ENCODE measurements at regions not wholly inside any gene's neighbourhood (a gene's known extent, or its start where the extent isn't known, plus 50 kb on each side); places are given as distances from the start of the nearest gene placed in this dataset.

DNA sequence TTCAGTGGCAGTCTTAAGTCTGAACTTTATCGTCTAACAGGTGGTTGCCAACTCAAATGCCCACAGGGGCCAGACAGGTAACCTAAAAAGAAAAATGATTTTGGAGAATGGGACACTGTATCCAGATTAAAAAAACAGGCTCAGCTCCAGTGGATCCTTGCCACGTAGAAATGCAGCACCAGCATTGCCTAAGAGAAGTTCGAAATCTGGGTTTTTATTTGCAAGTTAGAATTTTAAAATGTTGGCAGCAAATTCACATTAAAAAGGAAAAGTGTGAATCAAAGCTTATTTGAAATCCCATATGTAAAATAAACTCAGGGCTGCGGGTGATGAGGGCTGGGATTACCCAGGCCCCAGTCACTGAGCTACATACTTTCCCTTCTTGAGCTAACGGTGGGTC, 408.5 kb upstream of the SUCLG2 start:
- Histone ChIP-seq H3K4me1 (replicated peaks in 1 of 4; ENCODE audit: control insufficient read depth in 3 of 4, insufficient read depth in 4 of 4, low read length in 3 of 4) (no peaks in the 10 kb centered on the region), H4K8ac (ENCODE audit: extremely low read depth, insufficient read depth, low read length) (no peak overlapping the region), H3K9ac (replicated peaks in 1 of 4; ENCODE audit: extremely low read depth in 1 of 4, low read depth in 3 of 4, low read length in 3 of 4) (no peak overlapping the region), H3K4ac (replicated peaks; ENCODE audit: insufficient read length, low read depth, low read length) (no peak overlapping the region), H3K4me3 (ENCODE audit: extremely low read depth in 1 of 4, insufficient read depth in 2 of 4, low read depth in 3 of 4, low read length in 4 of 4) (no peak overlapping the region), H4K20me1 (replicated peaks in 1 of 2; ENCODE audit: control insufficient read depth in 1 of 2, insufficient read depth in 2 of 2, low read length in 2 of 2) (no peaks in the 10 kb centered on the region), H4K91ac (replicated peaks; ENCODE audit: insufficient read length, low read length) (no peak overlapping the region), H4K5ac (ENCODE audit: insufficient read length, low read depth, low read length) (no peak overlapping the region), H2AK5ac (ENCODE audit: low read depth, low read length) (no peak overlapping the region), H3K4me2 (ENCODE audit: insufficient read depth in 1 of 2, low read depth in 2 of 2, low read length in 2 of 2) (no peak overlapping the region), H3K36me3 (ENCODE audit: control insufficient read depth in 2 of 4, insufficient read depth in 4 of 4, low read length in 3 of 4) (no peaks in the 10 kb centered on the region), H2BK120ac (replicated peaks; ENCODE audit: low read depth, low read length) (no peak overlapping the region), H3K27ac (ENCODE audit: low read depth, low read length) (no peak overlapping the region), H3K9me3 (ENCODE audit: insufficient read depth in 2 of 2, low read depth in 1 of 2, low read length in 1 of 2) (no peaks in the 10 kb centered on the region), H3K79me2 (ENCODE audit: control insufficient read depth in 1 of 2, insufficient read depth in 2 of 2, low read length in 2 of 2) (no peaks in the 10 kb centered on the region), H3K23me2 (ENCODE audit: low read depth, low read length) (peaks cover 1% of the 10 kb centered on the region; the same call in 1 of the 2 replicates), H2BK5ac (ENCODE audit: low read depth, low read length) (no peak overlapping the region), H3K23ac (ENCODE audit: insufficient read length) (no peak overlapping the region), H3K18ac (ENCODE audit: extremely low read depth, low read length) (no peak overlapping the region), H3K14ac (ENCODE audit: insufficient read length) (no peak overlapping the region), H3K27me3 (replicated peaks in 1 of 4; ENCODE audit: control insufficient read depth in 3 of 4, extremely low read depth in 1 of 4, insufficient read depth in 3 of 4, low read length in 3 of 4) (no peaks in the 10 kb centered on the region), H2BK20ac (ENCODE audit: low read length) (no peak overlapping the region), H3K79me1 (ENCODE audit: low read depth, low read length) (no peaks in the 10 kb centered on the region), H2BK12ac (ENCODE audit: low read depth, low read length) (no peak overlapping the region), H2AFZ (ENCODE audit: low read length) (no peak overlapping the region), H3K56ac (replicated peaks; ENCODE audit: insufficient read length, low read depth, low read length) (no peak overlapping the region), H2BK15ac (ENCODE audit: low read length) (no peak overlapping the region)
- ChIA-PET CTCF (ENCODE audit: partially characterized antibody) (interaction anchor here (1.0 kb wide), 1 partner anchor 128 kb away, joined by 3 read pairs; no protein-coding TSS in a partner anchor), POLR2A (ENCODE audit: partially characterized antibody) (no interaction called here)
- no peak for FAIRE-seq
- TF ChIP-seq SAP30 (IDR thresholded peaks at IDR 0.05; ENCODE audit: insufficient read depth, insufficient replicate concordance, low read length) (no peak), GABPA (IDR thresholded peaks at IDR 0.05; ENCODE audit: borderline replicate concordance, insufficient read depth, low read length) (no peak), JUND (IDR thresholded peaks at IDR 0.05; ENCODE audit: low read length) (no peak), BCL11A (IDR thresholded peaks at IDR 0.05; ENCODE audit: low read depth in 2 of 2, low read length in 2 of 2) (no peak), CEBPB (IDR thresholded peaks at IDR 0.05; ENCODE audit: low read depth, low read length) (no peak), GTF2F1 (IDR thresholded peaks at IDR 0.05; ENCODE audit: borderline replicate concordance, low read depth, low read length) (no peak)
- DNase-seq (ENCODE audit: low read depth in 1 of 2, low spot score in 2 of 2), result no peak
- 77% methylated on average over 5 of the region's 5 CpGs; no CpG with 5 or more reads in 1 of the 2 experiments for WGBS, 2 experiments (ENCODE audit: extremely low coverage in 1 of 2, insufficient coverage in 1 of 2, insufficient read length in 1 of 2, insufficient replicate concordance in 2 of 2, low coverage in 1 of 2, low lambda C conversion rate in 2 of 2, missing lambda C conversion rate in 1 of 2)
